GM13976 (cell line): ENCODE measurements at regions not wholly inside any gene's neighbourhood (a gene's known extent, or its start where the extent isn't known, plus 50 kb on each side); places are given as distances from the start of the nearest gene placed in this dataset.
"Not testable (repeated sequence)": the region's sequence is repeated elsewhere in the genome, so short reads cannot be mapped to it uniquely, and the experiment has no call there.

Experiments
- DNase-seq: peaks from one replicate; pipeline ENCODE4 v3.0.0; 2012; ENCODE audit warnings: low spot score
- CTCF ChIP-seq: IDR thresholded peaks from 2 replicates; pipeline ENCODE4 v1.5.1; 2012; ENCODE audit warnings: borderline replicate concordance, mild to moderate bottlenecking; ENCODE audit not compliant: insufficient read depth; ENCODE audit errors: extremely low read depth, missing control alignments, control extremely low read depth
- in situ Hi-C: fragments of 300-500 bp; cut with MboI; formaldehyde crosslinking; loops from one replicate; pipeline ENCODE4 v1.12.0; 2022; ENCODE audit warnings: low sequenced_read_pairs, mixed read lengths, inconsistent platforms; ENCODE audit not compliant: unreplicated experiment

GRCh38 chr2:131645177-131645765 is 117.6 kb downstream of the CCDC74A start:
- no peak for TF ChIP-seq CTCF
- no peak for DNase-seq
- in situ Hi-C loops, result no loop called here

GRCh38 chr2:131646220-131646619 is 118.5 kb downstream of the CCDC74A start:
- in situ Hi-C loops, DNase-seq: not testable (repeated sequence)

- no peak for DNase-seq
- TF ChIP-seq CTCF, result no peak
- in situ Hi-C loops, result no loop called here
Observed at GRCh38 chr2:131646669-131647297, 119.1 kb downstream of the CCDC74A start.

GRCh38 chr2:131648565-131648964 is 120.9 kb downstream of the CCDC74A start:
- DNase-seq, in situ Hi-C loops: not testable (repeated sequence)

- in situ Hi-C loops, result loop anchor here (25.0 kb wide), 1 partner anchor 240 kb away; no protein-coding TSS in a partner anchor
- not testable (repeated sequence) for DNase-seq
Observed at GRCh38 chr2:131652246-131652645, 124.6 kb downstream of the CCDC74A start.

GRCh38 chr2:131654107-131654506 is 126.4 kb downstream of the CCDC74A start:
- DNase-seq, result not testable (repeated sequence)
- in situ Hi-C loops, result loop anchor here (25.0 kb wide), 1 partner anchor 242 kb away; no protein-coding TSS in a partner anchor

GRCh38 chr2:131656816-131657633 is 129.3 kb downstream of the CCDC74A start:
- DNase-seq, result no peak
- in situ Hi-C loops, result loop anchor here (25.0 kb wide), 1 partner anchor 245 kb away; no protein-coding TSS in a partner anchor
- TF ChIP-seq CTCF, result no peak

GRCh38 chr2:131657895-131658768 is 130.4 kb downstream of the CCDC74A start:
- no peak for TF ChIP-seq CTCF
- no peak for DNase-seq
- in situ Hi-C loops, result loop anchor here (25.0 kb wide), 1 partner anchor 246 kb away; no protein-coding TSS in a partner anchor
